ENCODE measurements at regions not wholly inside any gene's neighbourhood (a gene's known extent, or its start where the extent isn't known, plus 50 kb on each side); places are given as distances from the start of the nearest gene placed in this dataset.

GRCh38 chr12:123046431-123046830 lies 66.0 kb downstream of the ARL6IP4 start:
- ChIA-PET CTCF (no interaction called here), POLR2A (no interaction called here)
- no peak for DNase-seq (ENCODE audit: extremely low spot score)
- TF ChIP-seq TARDBP (IDR thresholded peaks at IDR 0.05), result no peak
- TF ChIP-seq ARNT (IDR thresholded peaks at IDR 0.05), result no peak
- TF ChIP-seq L3MBTL2 (conservative IDR thresholded peaks at IDR 0.05), result no peak
- no peak for TF ChIP-seq SP1 (IDR thresholded peaks at IDR 0.05)
- no peak for TF ChIP-seq NFRKB (IDR thresholded peaks at IDR 0.05)
- no peak for TF ChIP-seq SUZ12 (IDR thresholded peaks at IDR 0.05)
- no peak for TF ChIP-seq PKNOX1 (IDR thresholded peaks at IDR 0.05)
- no peak for TF ChIP-seq HDGF (IDR thresholded peaks at IDR 0.05; ENCODE audit: borderline replicate concordance)

GRCh38 chr12:123045678-123046077 lies 65.2 kb downstream of the ARL6IP4 start:
- POLR2A ChIA-PET, result no interaction called here
- TF ChIP-seq FOXK2 (IDR thresholded peaks at IDR 0.05) (no peak), ZNF384 (IDR thresholded peaks at IDR 0.05) (no peak), SUZ12 (IDR thresholded peaks at IDR 0.05) (no peak), ARNT (IDR thresholded peaks at IDR 0.05) (no peak), TARDBP (IDR thresholded peaks at IDR 0.05) (no peak), NFRKB (IDR thresholded peaks at IDR 0.05) (no peak), CTBP1 (IDR thresholded peaks at IDR 0.05; ENCODE audit: borderline replicate concordance) (no peak)
- CTCF ChIA-PET, result no interaction called here
- DNase-seq (ENCODE audit: extremely low spot score), result no peak

- ChIA-PET POLR2A (interaction anchor here (2.2 kb wide), 1 partner anchor 188 kb away, joined by 9 read pairs; the partner anchor contains the start of genes MPHOSPH9 and MTRFR), CTCF (interaction anchor here (0.8 to 2.3 kb wide), 5 partner anchors 11 to 194 kb away, joined by 3 to 9 read pairs (median 5); partner anchors contain the start of genes MPHOSPH9 and MTRFR)
- DNase-seq (ENCODE audit: extremely low spot score), result no peak
- TF ChIP-seq ZNF384 (IDR thresholded peaks at IDR 0.05) (no peak), ELF4 (IDR thresholded peaks at IDR 0.05) (no peak), SUZ12 (IDR thresholded peaks at IDR 0.05) (no peak), FOXM1 (IDR thresholded peaks at IDR 0.05; ENCODE audit: borderline replicate concordance) (no peak)
These were observed 63.9 kb downstream of the ARL6IP4 start for GRCh38 chr12:123044351-123044750.

GRCh38 chr12:123043536-123044001 lies 63.1 kb downstream of the ARL6IP4 start:
- CTCF ChIA-PET, result interaction anchor here (0.8 to 2.3 kb wide), 6 partner anchors 12 to 195 kb away, joined by 3 to 9 read pairs (median 4); partner anchors contain the start of genes MPHOSPH9 and MTRFR
- POLR2A ChIA-PET, result interaction anchor here (2.2 kb wide), 1 partner anchor 189 kb away, joined by 9 read pairs; the partner anchor contains the start of genes MPHOSPH9 and MTRFR
- TF ChIP-seq PKNOX1 (IDR thresholded peaks at IDR 0.05) (no peak), HDGF (IDR thresholded peaks at IDR 0.05; ENCODE audit: borderline replicate concordance) (no peak), NFRKB (IDR thresholded peaks at IDR 0.05) (no peak), LEF1 (IDR thresholded peaks at IDR 0.05; ENCODE audit: borderline replicate concordance) (no peak)
- DNase-seq (ENCODE audit: extremely low spot score), result peak; percentile 34

- CTCF ChIA-PET, result interaction anchor here (0.8 to 2.3 kb wide), 5 partner anchors 12 to 195 kb away, joined by 3 to 9 read pairs (median 5); partner anchors contain the start of genes MPHOSPH9 and MTRFR
These were observed 62.4 kb downstream of the ARL6IP4 start for GRCh38 chr12:123042833-123043232.

GRCh38 chr12:123041811-123042655 lies 61.6 kb downstream of the ARL6IP4 start:
- ChIA-PET POLR2A (interaction anchor here (2.2 kb wide), 1 partner anchor 191 kb away, joined by 9 read pairs; the partner anchor contains the start of genes MPHOSPH9 and MTRFR), CTCF (interaction anchor here (1.6 to 2.3 kb wide), 3 partner anchors 13 to 191 kb away, joined by 5 to 9 read pairs (median 6); partner anchors contain the start of genes MPHOSPH9 and MTRFR)
- DNase-seq (ENCODE audit: extremely low spot score), result no peak
- no peak for TF ChIP-seq FOXA1 (IDR thresholded peaks at IDR 0.05)
- no peak for TF ChIP-seq L3MBTL2 (conservative IDR thresholded peaks at IDR 0.05)

More at GRCh38 chr12:123042833-123043232, 62.4 kb downstream of the ARL6IP4 start:
- POLR2A ChIA-PET, result interaction anchor here (2.2 kb wide), 1 partner anchor 190 kb away, joined by 9 read pairs; the partner anchor contains the start of genes MPHOSPH9 and MTRFR
- DNase-seq (ENCODE audit: extremely low spot score), result no peak
- no peak for TF ChIP-seq ZNF384 (IDR thresholded peaks at IDR 0.05)
- no peak for TF ChIP-seq ELF4 (IDR thresholded peaks at IDR 0.05)
- TF ChIP-seq ARNT (IDR thresholded peaks at IDR 0.05), result no peak

- no peak for DNase-seq (ENCODE audit: extremely low spot score)
- ChIA-PET CTCF (no interaction called here), POLR2A (no interaction called here)
- TF ChIP-seq FOXA1 (IDR thresholded peaks at IDR 0.05), result no peak
- TF ChIP-seq ARNT (IDR thresholded peaks at IDR 0.05), result no peak
- no peak for TF ChIP-seq L3MBTL2 (conservative IDR thresholded peaks at IDR 0.05)
- no peak for TF ChIP-seq ZNF384 (IDR thresholded peaks at IDR 0.05)
- no peak for TF ChIP-seq PKNOX1 (IDR thresholded peaks at IDR 0.05)
- TF ChIP-seq ELF4 (IDR thresholded peaks at IDR 0.05), result no peak
- TF ChIP-seq CTBP1 (IDR thresholded peaks at IDR 0.05; ENCODE audit: borderline replicate concordance), result no peak
- no peak for TF ChIP-seq BHLHE40 (IDR thresholded peaks at IDR 0.05; ENCODE audit: borderline replicate concordance)
- no peak for TF ChIP-seq FOXM1 (IDR thresholded peaks at IDR 0.05; ENCODE audit: borderline replicate concordance)
- no peak for TF ChIP-seq TARDBP (IDR thresholded peaks at IDR 0.05)
- TF ChIP-seq LEF1 (IDR thresholded peaks at IDR 0.05; ENCODE audit: borderline replicate concordance), result no peak
- TF ChIP-seq SP1 (IDR thresholded peaks at IDR 0.05), result no peak
- TF ChIP-seq SUZ12 (IDR thresholded peaks at IDR 0.05), result no peak
These were observed 60.6 kb downstream of the ARL6IP4 start for GRCh38 chr12:123041042-123041531.

All from HEK293T (cell line).